ENCODE measurements at regions not wholly inside any gene's neighbourhood (a gene's known extent, or its start where the extent isn't known, plus 50 kb on each side); places are given as distances from the start of the nearest gene placed in this dataset.

DNA sequence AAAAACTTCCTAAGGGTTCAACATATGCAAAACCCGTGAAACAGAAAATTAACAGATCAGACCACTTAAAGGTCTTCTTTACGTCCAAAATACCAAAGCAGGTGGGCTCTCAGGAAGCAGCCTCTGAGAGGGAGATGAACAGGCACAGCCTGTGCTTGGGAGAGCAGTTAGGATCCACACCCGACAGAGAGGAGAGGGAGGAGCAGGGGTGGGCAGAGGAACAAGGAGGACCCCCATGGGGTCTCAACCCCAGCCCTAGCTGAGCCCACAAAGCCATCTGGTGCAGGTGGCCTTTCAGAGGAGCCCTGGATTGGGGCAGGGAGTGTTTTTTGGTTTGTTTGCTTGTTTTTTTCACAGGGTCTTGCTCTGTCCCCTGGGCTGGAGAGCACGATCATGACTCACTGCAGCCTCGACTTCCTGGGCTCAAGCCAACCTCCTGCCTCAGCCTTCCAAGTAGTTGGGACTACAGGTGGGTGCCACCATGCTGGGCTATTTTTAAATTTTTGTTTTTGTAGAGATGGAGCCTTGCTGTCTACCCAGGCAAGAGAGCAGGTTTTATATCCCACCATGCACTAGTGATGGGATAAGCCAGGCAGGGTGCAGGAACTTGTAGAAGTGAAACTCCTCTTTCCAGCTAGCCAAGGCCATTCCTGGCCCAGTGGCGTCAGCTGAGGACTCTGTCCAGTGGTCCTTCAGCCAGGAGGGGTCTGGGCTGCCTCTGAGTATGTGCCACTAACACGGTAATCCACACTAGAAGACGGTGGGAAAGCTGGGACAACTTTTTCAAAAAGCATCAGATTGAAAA is 154.1 kb upstream of the HDAC4 start:
- Histone ChIP-seq H3K9ac (replicated peaks; ENCODE audit: extremely low read depth, insufficient read depth, low read length) (no peak overlapping the region), H3K9me1 (replicated peaks; ENCODE audit: control insufficient read depth, extremely low read depth, insufficient read depth, low read length) (no peaks in the 10 kb centered on the region), H2AFZ (ENCODE audit: low read depth, low read length) (no peak overlapping the region), H3K79me2 (ENCODE audit: control insufficient read depth, insufficient read depth, low read length) (no peaks in the 10 kb centered on the region), H3K4me3 (replicated peaks in 1 of 3; ENCODE audit: insufficient read depth in 1 of 3, low read depth in 1 of 3, low read length in 3 of 3) (no peak overlapping the region), H3K9me3 (replicated peaks; ENCODE audit: control insufficient read depth, insufficient read depth, low read length) (peaks cover under 1% of the 10 kb centered on the region), H3K4me1 (ENCODE audit: control insufficient read depth, extremely low read depth, insufficient read depth, low read length) (no peaks in the 10 kb centered on the region), H3K36me3 (ENCODE audit: control insufficient read depth in 2 of 2, extremely low read depth in 1 of 2, insufficient read depth in 2 of 2, low read length in 2 of 2) (no peaks in the 10 kb centered on the region), H4K20me1 (replicated peaks; ENCODE audit: control insufficient read depth, extremely low read depth, insufficient read depth, low read length) (no peaks in the 10 kb centered on the region), H3K4me2 (ENCODE audit: insufficient read depth, low read length) (no peak overlapping the region), H3K27ac (ENCODE audit: insufficient read depth, low read depth, low read length) (no peak overlapping the region), H3K27me3 (ENCODE audit: control insufficient read depth in 2 of 2, insufficient read depth in 2 of 2, low read length in 2 of 2) (no peaks in the 10 kb centered on the region)
- ChIA-PET CTCF (no interaction called here), POLR2A (no interaction called here)
- intact Hi-C loops (cut with micrococcal nuclease): no loop called here
- DNase-seq (ENCODE audit: low read depth, low spot score) (no peak), FAIRE-seq (no peak)
- dilution Hi-C loops (cut with MboI; ENCODE audit: extremely low pct_ligation_motif_present, low sequenced_read_pairs): no loop called here
- no TSS peak for BruUV-seq (replicated peaks)
- TF ChIP-seq GATA2 (IDR thresholded peaks at IDR 0.05; ENCODE audit: insufficient read depth, insufficient read length, low read depth, low read length) (no peak), EZH2 (IDR thresholded peaks at IDR 0.05; ENCODE audit: borderline replicate concordance, low read depth, low read length, severe bottlenecking) (no peak), POLR2AphosphoS5 (IDR thresholded peaks at IDR 0.05; ENCODE audit: insufficient read depth, low read depth, low read length) (no peak), JUN (IDR thresholded peaks at IDR 0.05; ENCODE audit: borderline replicate concordance, insufficient read depth, insufficient read length, low read depth) (no peak), FOS (IDR thresholded peaks at IDR 0.05; ENCODE audit: borderline replicate concordance, insufficient read depth, low read length) (no peak), MYC (IDR thresholded peaks at IDR 0.05; ENCODE audit: low read depth, low read length) (no peak), POLR2A (IDR thresholded peaks at IDR 0.05; ENCODE audit: low read depth, low read length) (no peak)
- TF ChIP-seq, protein P1, sequence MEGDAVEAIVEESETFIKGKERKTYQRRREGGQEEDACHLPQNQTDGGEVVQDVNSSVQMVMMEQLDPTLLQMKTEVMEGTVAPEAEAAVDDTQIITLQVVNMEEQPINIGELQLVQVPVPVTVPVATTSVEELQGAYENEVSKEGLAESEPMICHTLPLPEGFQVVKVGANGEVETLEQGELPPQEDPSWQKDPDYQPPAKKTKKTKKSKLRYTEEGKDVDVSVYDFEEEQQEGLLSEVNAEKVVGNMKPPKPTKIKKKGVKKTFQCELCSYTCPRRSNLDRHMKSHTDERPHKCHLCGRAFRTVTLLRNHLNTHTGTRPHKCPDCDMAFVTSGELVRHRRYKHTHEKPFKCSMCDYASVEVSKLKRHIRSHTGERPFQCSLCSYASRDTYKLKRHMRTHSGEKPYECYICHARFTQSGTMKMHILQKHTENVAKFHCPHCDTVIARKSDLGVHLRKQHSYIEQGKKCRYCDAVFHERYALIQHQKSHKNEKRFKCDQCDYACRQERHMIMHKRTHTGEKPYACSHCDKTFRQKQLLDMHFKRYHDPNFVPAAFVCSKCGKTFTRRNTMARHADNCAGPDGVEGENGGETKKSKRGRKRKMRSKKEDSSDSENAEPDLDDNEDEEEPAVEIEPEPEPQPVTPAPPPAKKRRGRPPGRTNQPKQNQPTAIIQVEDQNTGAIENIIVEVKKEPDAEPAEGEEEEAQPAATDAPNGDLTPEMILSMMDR (IDR thresholded peaks at IDR 0.05; ENCODE audit: extremely low read depth in 1 of 2, insufficient read depth in 1 of 2, low read depth in 1 of 2, low read length in 2 of 2): no peak
- TF ChIP-seq, protein P2, sequence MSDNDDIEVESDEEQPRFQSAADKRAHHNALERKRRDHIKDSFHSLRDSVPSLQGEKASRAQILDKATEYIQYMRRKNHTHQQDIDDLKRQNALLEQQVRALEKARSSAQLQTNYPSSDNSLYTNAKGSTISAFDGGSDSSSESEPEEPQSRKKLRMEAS (IDR thresholded peaks at IDR 0.05; ENCODE audit: insufficient read depth, insufficient read length): no peak
